Spleen (tissue), 7 donors: ENCODE measurements at regions not wholly inside any gene's neighbourhood (a gene's known extent, or its start where the extent isn't known, plus 50 kb on each side); places are given as distances from the start of the nearest gene placed in this dataset.

ENCODE experiments used
- POLR2A ChIP-seq, 3 donors: fragments of 450-650 bp; IDR thresholded peaks; one replicate each; pipeline ENCODE4 v1.5.1; 2017; ENCODE audit warnings: antibody characterized with exemption in 3 of 3, mild to moderate bottlenecking in 1 of 3
- TF ChIP-seq, protein P1 (sequence below), 11 experiments: fragments of 200-600 bp in 7 of 11; fragments of 450-650 bp in 4 of 11; sonication (generic) in 4 of 11; IDR thresholded peaks in 8 of 11; conservative IDR thresholded peaks in 3 of 11; 1 replicate in 7 of 11; 2 replicates in 4 of 11; pipeline versions ENCODE4 v1.4.0 to v1.8.0; 2016 to 2021; ENCODE audit warnings: antibody characterized with exemption in 11 of 11, inconsistent platforms in 4 of 11, mild to moderate bottlenecking in 1 of 11
- donor health status: DM: no; HTN: no; CAD: no; lungs with moderate emphysema.
- donor health status: DM: no; HTN: no; CAD: no.
- donor health status: DM: no; HTN: no; CAD: no.

DNA sequence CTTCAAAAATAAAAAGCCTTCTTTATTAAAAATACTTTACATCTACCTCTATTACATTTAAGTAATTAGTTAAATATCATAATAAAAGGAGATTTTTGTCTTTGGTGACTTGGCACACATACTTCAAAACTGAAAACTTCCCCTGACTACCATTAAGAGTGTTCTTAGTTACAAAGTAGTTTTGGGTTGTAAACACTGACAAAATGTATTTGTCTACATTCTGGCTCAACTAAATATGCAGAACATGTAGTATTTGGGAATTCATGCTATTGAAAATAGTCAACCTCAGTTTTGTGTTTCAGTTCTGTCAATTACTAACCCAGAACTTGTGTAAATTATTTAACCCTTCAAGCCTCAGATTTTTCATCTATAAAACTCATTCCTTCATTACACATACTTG, 311.5 kb downstream of the RAD51AP2 start:
- TF ChIP-seq POLR2A (IDR thresholded peaks at IDR 0.05), result no peak
- TF ChIP-seq, protein P1, sequence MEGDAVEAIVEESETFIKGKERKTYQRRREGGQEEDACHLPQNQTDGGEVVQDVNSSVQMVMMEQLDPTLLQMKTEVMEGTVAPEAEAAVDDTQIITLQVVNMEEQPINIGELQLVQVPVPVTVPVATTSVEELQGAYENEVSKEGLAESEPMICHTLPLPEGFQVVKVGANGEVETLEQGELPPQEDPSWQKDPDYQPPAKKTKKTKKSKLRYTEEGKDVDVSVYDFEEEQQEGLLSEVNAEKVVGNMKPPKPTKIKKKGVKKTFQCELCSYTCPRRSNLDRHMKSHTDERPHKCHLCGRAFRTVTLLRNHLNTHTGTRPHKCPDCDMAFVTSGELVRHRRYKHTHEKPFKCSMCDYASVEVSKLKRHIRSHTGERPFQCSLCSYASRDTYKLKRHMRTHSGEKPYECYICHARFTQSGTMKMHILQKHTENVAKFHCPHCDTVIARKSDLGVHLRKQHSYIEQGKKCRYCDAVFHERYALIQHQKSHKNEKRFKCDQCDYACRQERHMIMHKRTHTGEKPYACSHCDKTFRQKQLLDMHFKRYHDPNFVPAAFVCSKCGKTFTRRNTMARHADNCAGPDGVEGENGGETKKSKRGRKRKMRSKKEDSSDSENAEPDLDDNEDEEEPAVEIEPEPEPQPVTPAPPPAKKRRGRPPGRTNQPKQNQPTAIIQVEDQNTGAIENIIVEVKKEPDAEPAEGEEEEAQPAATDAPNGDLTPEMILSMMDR (IDR thresholded peaks at IDR 0.05 in 8 of 11, conservative IDR thresholded peaks at IDR 0.05 in 3 of 11), result no peak
